Fibroblast of lung (primary cell): ENCODE measurements at regions not wholly inside any gene's neighbourhood (a gene's known extent, or its start where the extent isn't known, plus 50 kb on each side); places are given as distances from the start of the nearest gene placed in this dataset.

ENCODE experiments used
- DNase-seq, 2 donors: peaks; one replicate each; pipeline versions ENCODE4 v3.0.0 to v3.0.0-alpha.2; 2010; ENCODE audit warnings: low read depth in 2 of 2
- H2AFZ ChIP-seq: 2 replicates; pipeline ENCODE4 v1.5.1; 2012; ENCODE audit warnings: low read length, control low read depth, inconsistent platforms
- H3K27ac ChIP-seq: 2 replicates; pipeline ENCODE4 v1.5.1; 2011; ENCODE audit warnings: low read length, control low read depth; ENCODE audit not compliant: insufficient read depth
- H3K27me3 ChIP-seq: 2 replicates; pipeline ENCODE4 v1.5.1; 2011; ENCODE audit warnings: mild to moderate bottlenecking, low read length; ENCODE audit not compliant: control insufficient read depth, insufficient read depth
- H3K36me3 ChIP-seq: 2 replicates; pipeline ENCODE4 v1.5.1; 2011; ENCODE audit warnings: low read length; ENCODE audit not compliant: control insufficient read depth, insufficient read depth
- H3K4me1 ChIP-seq: 2 replicates; pipeline ENCODE4 v1.5.1; 2011; ENCODE audit warnings: low read length; ENCODE audit not compliant: control insufficient read depth, insufficient read depth; ENCODE audit errors: extremely low read depth
- H3K4me2 ChIP-seq: 2 replicates; pipeline ENCODE4 v1.5.1; 2011; ENCODE audit warnings: low read length, control low read depth; ENCODE audit not compliant: insufficient read depth; ENCODE audit errors: extremely low read depth
- H3K4me3 ChIP-seq, 4 experiments: fragments of 200-600 bp in 1 of 4; sonication (generic) in 1 of 4; replicated peaks in 1 of 4; 2 replicates each; pipeline ENCODE4 v1.5.1; 2011 to 2016; ENCODE audit warnings: low read length in 4 of 4, low read depth in 3 of 4, mild to moderate bottlenecking in 3 of 4, control low read depth in 2 of 4, inconsistent platforms in 1 of 4, mixed read lengths in 1 of 4; ENCODE audit not compliant: insufficient read depth in 1 of 4; ENCODE audit errors: control extremely low read depth in 1 of 4
- H3K79me2 ChIP-seq: 2 replicates; pipeline ENCODE4 v1.5.1; 2012; ENCODE audit warnings: mild to moderate bottlenecking, low read length, inconsistent platforms; ENCODE audit not compliant: control insufficient read depth, insufficient read depth
- H3K9ac ChIP-seq: 2 replicates; pipeline ENCODE4 v1.5.1; 2011; ENCODE audit warnings: mild to moderate bottlenecking, low read length, control low read depth; ENCODE audit not compliant: insufficient read depth
- H3K9me3 ChIP-seq: 2 replicates; pipeline ENCODE4 v1.5.1; 2012; ENCODE audit warnings: low read depth, low read length; ENCODE audit not compliant: control insufficient read depth, insufficient read depth
- H4K20me1 ChIP-seq: 2 replicates; pipeline ENCODE4 v1.5.1; 2011; ENCODE audit warnings: low read length; ENCODE audit not compliant: control insufficient read depth, insufficient read depth; ENCODE audit errors: extremely low read depth
- EZH2 ChIP-seq: IDR thresholded peaks from 2 replicates; pipeline ENCODE4 v1.5.1; 2012; ENCODE audit warnings: low read length, control low read depth, mild to moderate bottlenecking; ENCODE audit errors: missing control alignments
- TF ChIP-seq, protein P1 (sequence below), 2 donors: IDR thresholded peaks in 1 of 2; conservative IDR thresholded peaks in 1 of 2; 1 replicate in 1 of 2; 2 replicates in 1 of 2; pipeline ENCODE4 v1.5.1; 2011 to 2012; ENCODE audit warnings: low read length in 2 of 2, control low read depth in 1 of 2, inconsistent platforms in 1 of 2, low read depth in 1 of 2, mild to moderate bottlenecking in 1 of 2

DNA sequence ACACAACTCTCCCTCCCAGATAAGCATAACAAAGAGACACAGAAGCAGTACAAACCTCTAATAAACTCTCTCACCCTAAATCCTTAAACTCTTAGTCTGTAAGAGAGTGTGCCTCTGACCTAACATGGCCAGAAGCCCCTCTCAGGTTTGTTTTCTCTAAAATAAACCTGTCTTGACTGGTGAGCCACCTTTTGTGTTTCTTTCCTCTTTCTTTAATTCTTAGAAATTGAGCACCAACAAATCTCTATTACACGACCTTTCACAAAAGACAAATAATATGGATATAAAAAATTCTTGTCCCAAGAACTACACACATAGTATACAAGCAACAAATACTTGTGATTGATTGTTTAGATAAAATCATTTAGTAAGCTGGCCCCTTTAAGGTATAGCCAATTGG lies 573.7 kb downstream of the EPHA5 start:
- H3K27me3 ChIP-seq, result no peaks in the 10 kb centered on the region
- no peak for TF ChIP-seq EZH2
- TF ChIP-seq, protein P1, sequence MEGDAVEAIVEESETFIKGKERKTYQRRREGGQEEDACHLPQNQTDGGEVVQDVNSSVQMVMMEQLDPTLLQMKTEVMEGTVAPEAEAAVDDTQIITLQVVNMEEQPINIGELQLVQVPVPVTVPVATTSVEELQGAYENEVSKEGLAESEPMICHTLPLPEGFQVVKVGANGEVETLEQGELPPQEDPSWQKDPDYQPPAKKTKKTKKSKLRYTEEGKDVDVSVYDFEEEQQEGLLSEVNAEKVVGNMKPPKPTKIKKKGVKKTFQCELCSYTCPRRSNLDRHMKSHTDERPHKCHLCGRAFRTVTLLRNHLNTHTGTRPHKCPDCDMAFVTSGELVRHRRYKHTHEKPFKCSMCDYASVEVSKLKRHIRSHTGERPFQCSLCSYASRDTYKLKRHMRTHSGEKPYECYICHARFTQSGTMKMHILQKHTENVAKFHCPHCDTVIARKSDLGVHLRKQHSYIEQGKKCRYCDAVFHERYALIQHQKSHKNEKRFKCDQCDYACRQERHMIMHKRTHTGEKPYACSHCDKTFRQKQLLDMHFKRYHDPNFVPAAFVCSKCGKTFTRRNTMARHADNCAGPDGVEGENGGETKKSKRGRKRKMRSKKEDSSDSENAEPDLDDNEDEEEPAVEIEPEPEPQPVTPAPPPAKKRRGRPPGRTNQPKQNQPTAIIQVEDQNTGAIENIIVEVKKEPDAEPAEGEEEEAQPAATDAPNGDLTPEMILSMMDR (conservative IDR thresholded peaks at IDR 0.05 in 1 of 2, IDR thresholded peaks at IDR 0.05 in 1 of 2; ENCODE audit: low read depth in 1 of 2, low read length in 2 of 2), result no peak
- H4K20me1 ChIP-seq, result no peaks in the 10 kb centered on the region
- H3K36me3 ChIP-seq, result no peaks in the 10 kb centered on the region
- no peak overlapping the region for H3K4me3 ChIP-seq
- no peak overlapping the region for H2AFZ ChIP-seq
- no peak overlapping the region for H3K9ac ChIP-seq
- no peaks in the 10 kb centered on the region for H3K9me3 ChIP-seq
- DNase-seq, result no peak
- no peak overlapping the region for H3K27ac ChIP-seq
- H3K4me1 ChIP-seq, result no peaks in the 10 kb centered on the region
- H3K79me2 ChIP-seq, result no peaks in the 10 kb centered on the region
- H3K4me2 ChIP-seq, result no peak overlapping the region

DNA sequence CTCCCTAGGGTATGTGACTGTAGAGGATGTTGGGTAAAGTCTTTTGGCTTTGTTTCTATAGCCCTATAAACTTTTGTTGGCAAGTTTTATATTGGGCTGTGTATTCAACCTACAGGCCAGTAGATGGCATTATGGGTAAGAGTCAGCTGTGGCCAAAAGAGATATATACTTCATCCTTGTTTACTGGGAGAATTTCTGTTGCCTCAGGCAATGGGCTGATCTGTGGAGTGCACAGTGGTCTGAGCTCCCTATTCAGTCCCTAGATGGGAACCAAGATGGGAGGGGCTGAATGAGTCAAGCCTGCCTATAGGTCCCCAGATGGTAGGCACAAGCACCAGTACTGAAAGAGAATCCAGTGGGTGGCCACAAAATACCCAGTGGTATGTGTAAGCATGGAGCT lies 580.6 kb downstream of the EPHA5 start:
- Histone ChIP-seq H3K9me3 (no peaks in the 10 kb centered on the region), H3K27me3 (no peaks in the 10 kb centered on the region), H3K4me1 (no peaks in the 10 kb centered on the region), H2AFZ (no peak overlapping the region), H3K4me3 (no peak overlapping the region), H3K9ac (no peak overlapping the region), H3K36me3 (no peaks in the 10 kb centered on the region), H3K4me2 (no peak overlapping the region), H3K79me2 (no peaks in the 10 kb centered on the region), H4K20me1 (no peaks in the 10 kb centered on the region), H3K27ac (no peak overlapping the region)
- DNase-seq, result peak in 1 of 2 donors; percentile 38
- TF ChIP-seq, protein P1 (conservative IDR thresholded peaks at IDR 0.05 in 1 of 2, IDR thresholded peaks at IDR 0.05 in 1 of 2; ENCODE audit: low read depth in 1 of 2, low read length in 2 of 2), result no peak
- TF ChIP-seq EZH2, result no peak

DNA sequence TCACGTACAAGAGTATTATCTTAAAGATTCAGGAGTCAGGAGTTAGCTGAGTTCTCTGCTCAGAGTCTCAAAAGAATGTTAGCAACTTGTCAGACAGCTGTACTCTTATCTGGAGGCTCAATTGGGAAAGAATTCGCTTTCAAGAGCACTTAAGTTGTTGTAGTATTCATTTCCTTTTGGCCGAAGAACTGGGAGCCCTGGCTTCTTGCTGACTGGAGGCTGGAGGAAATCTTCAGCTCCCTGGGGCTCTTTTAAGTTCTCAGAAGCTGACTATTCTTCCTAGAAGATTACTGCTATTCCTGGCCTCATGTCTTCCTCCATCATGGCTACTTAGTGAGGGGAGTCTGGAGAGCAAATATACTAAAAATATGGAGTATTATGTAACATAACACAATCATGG lies 587.2 kb downstream of the EPHA5 start:
- no peak for TF ChIP-seq EZH2
- TF ChIP-seq, protein P1 (conservative IDR thresholded peaks at IDR 0.05 in 1 of 2, IDR thresholded peaks at IDR 0.05 in 1 of 2; ENCODE audit: low read depth in 1 of 2, low read length in 2 of 2), result no peak
- no peak overlapping the region for H3K4me2 ChIP-seq

More for the DNA sequence above, 587.2 kb downstream of the EPHA5 start:
- Histone ChIP-seq H3K27ac (no peak overlapping the region), H3K4me3 (no peak overlapping the region), H3K27me3 (no peaks in the 10 kb centered on the region), H2AFZ (no peak overlapping the region), H3K36me3 (no peaks in the 10 kb centered on the region), H3K79me2 (no peaks in the 10 kb centered on the region), H4K20me1 (no peaks in the 10 kb centered on the region), H3K9ac (no peak overlapping the region), H3K9me3 (no peaks in the 10 kb centered on the region), H3K4me1 (no peaks in the 10 kb centered on the region)
- peak in 1 of 2 donors; percentile 77 for DNase-seq
